Hepatocyte (in vitro differentiated cells): ENCODE measurements at regions not wholly inside any gene's neighbourhood (a gene's known extent, or its start where the extent isn't known, plus 50 kb on each side); places are given as distances from the start of the nearest gene placed in this dataset.

Experiments used
- DNase-seq: peaks from one replicate; pipeline ENCODE4 v3.0.0-alpha.2; 2016; ENCODE audit warnings: low spot score
- H2AFZ ChIP-seq: fragments of 200-600 bp; sonication (generic); 2 replicates; pipeline ENCODE4 v1.6.0; 2016; ENCODE audit warnings: antibody characterized with exemption, mild to moderate bottlenecking
- H3K27ac ChIP-seq: fragments of 200-600 bp; sonication (generic); 2 replicates; pipeline ENCODE4 v1.5.1; 2016; ENCODE audit warnings: mild to moderate bottlenecking
- H3K27me3 ChIP-seq: fragments of 200-600 bp; sonication (generic); 2 replicates; pipeline ENCODE4 v1.6.1; 2016
- H3K36me3 ChIP-seq: fragments of 200-600 bp; sonication (generic); replicated peaks from 2 replicates; pipeline ENCODE4 v1.5.1; 2016; ENCODE audit warnings: low read depth; ENCODE audit not compliant: insufficient read depth
- H3K4me1 ChIP-seq: fragments of 200-600 bp; sonication (generic); 2 replicates; pipeline ENCODE4 v1.5.1; 2016; ENCODE audit warnings: mild to moderate bottlenecking, moderate library complexity; ENCODE audit not compliant: insufficient read depth
- H3K4me2 ChIP-seq: fragments of 200-600 bp; sonication (generic); 2 replicates; pipeline ENCODE4 v1.6.0; 2016
- H3K4me3 ChIP-seq: fragments of 200-600 bp; sonication (generic); 2 replicates; pipeline ENCODE4 v1.5.1; 2016; ENCODE audit warnings: mild to moderate bottlenecking
- H3K79me2 ChIP-seq: fragments of 200-600 bp; sonication (generic); 2 replicates; pipeline ENCODE4 v1.6.0; 2017; ENCODE audit warnings: mild to moderate bottlenecking
- H3K9me2 ChIP-seq: fragments of 200-600 bp; sonication (generic); replicated peaks from 2 replicates; pipeline ENCODE4 v1.6.0; 2017; ENCODE audit warnings: mild to moderate bottlenecking; ENCODE audit not compliant: insufficient read depth
- H3K9me3 ChIP-seq: fragments of 200-600 bp; sonication (generic); 2 replicates; pipeline ENCODE4 v1.5.1; 2016; ENCODE audit warnings: low read depth, mild to moderate bottlenecking
- H4K20me1 ChIP-seq: fragments of 200-600 bp; sonication (generic); 2 replicates; pipeline ENCODE4 v1.6.0; 2016; ENCODE audit warnings: mild to moderate bottlenecking; ENCODE audit not compliant: insufficient read depth, poor library complexity, severe bottlenecking
- CTCF ChIP-seq: fragments of 200-600 bp; sonication (generic); IDR thresholded peaks from 2 replicates; pipeline ENCODE4 v1.5.1; 2016; ENCODE audit warnings: antibody characterized with exemption, mild to moderate bottlenecking; ENCODE audit not compliant: poor library complexity
- EZH2 ChIP-seq: fragments of 200-600 bp; sonication (generic); IDR thresholded peaks from 2 replicates; pipeline ENCODE4 v1.6.1; 2016; ENCODE audit warnings: antibody characterized with exemption, mild to moderate bottlenecking, borderline replicate concordance
- EZH2phosphoT487 ChIP-seq: fragments of 200-600 bp; sonication (generic); IDR thresholded peaks from one replicate; pipeline ENCODE4 v1.6.1; 2018; ENCODE audit warnings: antibody characterized with exemption, mild to moderate bottlenecking, low read depth, moderate library complexity; ENCODE audit not compliant: unreplicated experiment, severe bottlenecking
- WGBS: methylation state at CpG from one replicate; pipeline ENCODE4 v1.1.6; 2016; ENCODE audit warnings: low lambda C conversion rate; ENCODE audit errors: missing lambda C conversion rate; 5-methylcytosine and 5-hydroxymethylcytosine counted together

DNA sequence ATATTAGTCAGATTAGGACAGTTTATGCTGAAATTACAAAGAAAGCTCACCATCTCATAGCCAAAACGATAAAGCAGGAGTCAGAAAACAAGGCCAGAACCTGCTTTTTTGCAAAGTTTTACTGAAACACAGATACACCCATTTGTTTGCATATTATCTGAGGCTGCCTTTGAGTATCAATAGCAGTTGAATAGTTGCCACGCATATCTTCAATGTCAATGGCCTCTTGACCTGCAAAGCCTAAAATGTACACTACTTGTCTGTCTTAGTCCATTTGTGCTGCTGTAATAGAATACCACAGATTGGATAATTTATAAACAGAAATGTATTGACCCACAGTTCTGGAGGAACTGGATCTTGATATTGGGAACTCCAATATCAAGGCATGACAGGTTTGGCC is 94.1 kb upstream of the NT5E start:
- no peak for DNase-seq
- Histone ChIP-seq H3K4me3 (no peak overlapping the region), H3K27ac (no peak overlapping the region), H3K27me3 (no peaks in the 10 kb centered on the region), H3K79me2 (no peaks in the 10 kb centered on the region), H3K9me3 (no peaks in the 10 kb centered on the region), H3K4me1 (peaks cover 5% of the 10 kb centered on the region), H4K20me1 (no peaks in the 10 kb centered on the region), H3K9me2 (no peaks in the 10 kb centered on the region), H3K4me2 (no peak overlapping the region), H3K36me3 (no peaks in the 10 kb centered on the region), H2AFZ (no peak overlapping the region)
- WGBS, result 54% methylated on average over 2 of the region's 2 CpGs
- TF ChIP-seq EZH2 (no peak), CTCF (no peak), EZH2phosphoT487 (no peak)

DNA sequence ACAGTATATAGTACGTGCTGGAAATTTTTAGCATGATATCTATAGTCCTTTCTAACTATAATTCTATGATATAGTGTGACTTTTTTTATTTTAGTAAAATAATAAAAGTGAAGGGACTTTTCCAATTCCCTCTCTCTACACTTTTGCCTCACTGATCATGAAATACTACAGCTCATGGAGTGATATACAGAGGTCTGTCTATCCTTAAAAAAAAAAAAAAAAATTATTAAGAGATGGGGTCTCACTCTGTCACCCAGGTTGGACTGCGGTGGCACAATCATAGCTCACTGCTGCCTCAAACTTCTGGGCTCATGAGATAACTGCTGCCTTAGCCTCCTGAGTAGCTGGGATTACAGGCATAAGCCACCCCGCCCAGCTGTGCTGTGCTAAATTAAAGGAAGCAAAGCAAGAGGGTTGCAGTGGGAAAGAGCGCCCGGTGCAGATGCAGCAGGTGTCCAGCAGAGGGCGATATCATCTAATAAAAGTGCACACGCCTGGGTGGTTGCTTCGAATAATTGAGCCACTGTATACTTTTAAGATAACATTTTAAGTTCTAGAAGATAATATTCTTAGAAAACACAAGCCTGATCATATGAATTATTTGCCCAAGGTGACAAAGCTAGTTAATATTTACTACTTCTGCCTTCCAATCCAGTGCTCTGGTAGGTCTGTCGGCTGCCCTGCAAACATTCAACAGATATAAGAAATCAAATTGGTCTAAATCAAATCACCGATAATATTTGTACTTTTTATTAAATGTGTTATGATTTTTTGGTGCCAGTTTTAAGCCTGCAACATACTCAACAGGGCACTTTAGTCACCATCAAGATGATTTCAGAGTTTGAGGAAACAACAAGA is 94.9 kb upstream of the NT5E start:
- H4K20me1 ChIP-seq, result no peaks in the 10 kb centered on the region
- 28% methylated on average over 10 of the region's 10 CpGs for WGBS
- H3K4me2 ChIP-seq, result no peak overlapping the region
- TF ChIP-seq EZH2phosphoT487, result no peak
- TF ChIP-seq CTCF, result peak; percentile 99
- no peak overlapping the region for H3K4me3 ChIP-seq
- no peaks in the 10 kb centered on the region for H3K79me2 ChIP-seq
- H2AFZ ChIP-seq, result no peak overlapping the region
- no peaks in the 10 kb centered on the region for H3K9me2 ChIP-seq
- H3K4me1 ChIP-seq, result no peaks in the 10 kb centered on the region
- H3K27me3 ChIP-seq, result no peaks in the 10 kb centered on the region
- H3K27ac ChIP-seq, result no peak overlapping the region
- no peaks in the 10 kb centered on the region for H3K36me3 ChIP-seq
- H3K9me3 ChIP-seq, result no peaks in the 10 kb centered on the region
- peak; percentile 78 for DNase-seq

- no peak overlapping the region for H3K4me3 ChIP-seq
- 90% methylated on average over 3 of the region's 3 CpGs for WGBS
- H3K4me2 ChIP-seq, result no peak overlapping the region
- no peaks in the 10 kb centered on the region for H3K4me1 ChIP-seq
- H3K9me2 ChIP-seq, result no peaks in the 10 kb centered on the region
- no peak overlapping the region for H2AFZ ChIP-seq
- no peaks in the 10 kb centered on the region for H3K27me3 ChIP-seq
- no peak overlapping the region for H3K27ac ChIP-seq
- H3K79me2 ChIP-seq, result no peaks in the 10 kb centered on the region
- H3K9me3 ChIP-seq, result no peaks in the 10 kb centered on the region
- H4K20me1 ChIP-seq, result no peaks in the 10 kb centered on the region
- H3K36me3 ChIP-seq, result no peaks in the 10 kb centered on the region
- no peak for DNase-seq
- no peak for TF ChIP-seq EZH2
- TF ChIP-seq CTCF, result no peak
Measured at GRCh38 chr6:85353012-85353411, 96.9 kb upstream of the NT5E start.
